Endothelial cell of umbilical vein (primary cell): ENCODE measurements at regions not wholly inside any gene's neighbourhood (a gene's known extent, or its start where the extent isn't known, plus 50 kb on each side); places are given as distances from the start of the nearest gene placed in this dataset.

Experiments
- BruUV-seq: library from RNA; stranded (reverse); fragments of 400-500 nt; replicated peaks from 2 replicates; lab custom pipeline; 2021; lab: Mats Ljungman, UMichigan
- CTCF ChIA-PET: fragments of 300-600, 350-600 bp; sonication (Branson Sonifier 250); formaldehyde crosslinking; loops from one replicate; lab custom pipeline; 2021; ENCODE audit warnings: antibody characterized with exemption, inconsistent platforms; lab: Charles Lee
- POLR2A ChIA-PET: fragments of 300-600, 350-600 bp; sonication (Branson Sonifier 250); formaldehyde crosslinking; loops from one replicate; lab custom pipeline; 2021; ENCODE audit warnings: antibody characterized with exemption, inconsistent platforms; lab: Charles Lee
- DNase-seq: peaks from one replicate; pipeline ENCODE4 v3.0.0-alpha.2; 2011; ENCODE audit warnings: low read depth, low spot score
- FAIRE-seq: peaks from 2 replicates; lab custom pipeline; 2011; peaks lifted over from hg19 to GRCh38; lab: Jason Lieb, UNC
- H2AFZ ChIP-seq: 2 replicates; pipeline ENCODE4 v1.6.0; 2012; ENCODE audit warnings: low read depth, low read length, control low read depth, inconsistent platforms
- H3K27ac ChIP-seq: 2 replicates; pipeline ENCODE4 v1.5.1; 2011; ENCODE audit warnings: low read depth, mild to moderate bottlenecking, control low read depth, low read length, moderate library complexity; ENCODE audit not compliant: insufficient read depth
- H3K27me3 ChIP-seq, 2 experiments: 2 replicates each; pipeline versions ENCODE4 v1.6.0 to v1.6.1; 2011; ENCODE audit warnings: low read length in 2 of 2, mixed read lengths in 1 of 2; ENCODE audit not compliant: control insufficient read depth in 2 of 2, insufficient read depth in 2 of 2
- H3K36me3 ChIP-seq, 2 experiments: 2 replicates in 1 of 2; 3 replicates in 1 of 2; pipeline ENCODE4 v1.5.1; 2011; ENCODE audit warnings: low read length in 2 of 2, mild to moderate bottlenecking in 1 of 2, moderate library complexity in 1 of 2; ENCODE audit not compliant: control insufficient read depth in 2 of 2, insufficient read depth in 2 of 2; ENCODE audit errors: extremely low read depth in 1 of 2
- H3K4me1 ChIP-seq: 3 replicates; pipeline ENCODE4 v1.5.1; 2011; ENCODE audit warnings: mild to moderate bottlenecking, low read length; ENCODE audit not compliant: control insufficient read depth, insufficient read depth; ENCODE audit errors: extremely low read depth
- H3K4me2 ChIP-seq: 2 replicates; pipeline ENCODE4 v1.6.1; 2011; ENCODE audit warnings: low read length, control low read depth, mixed read lengths; ENCODE audit not compliant: insufficient read depth
- H3K4me3 ChIP-seq, 3 experiments: fragments of 200-600 bp in 1 of 3; sonication (generic), shearing (Covaris generic) in 1 of 3; replicated peaks in 1 of 3; 2 replicates each; pipeline ENCODE4 v1.5.1; 2011 to 2016; ENCODE audit warnings: control low read depth in 3 of 3, low read length in 3 of 3, mild to moderate bottlenecking in 2 of 3, inconsistent platforms in 1 of 3, low read depth in 1 of 3, moderate library complexity in 1 of 3; ENCODE audit not compliant: insufficient read depth in 1 of 3
- H3K79me2 ChIP-seq: 2 replicates; pipeline ENCODE4 v1.6.0; 2012; ENCODE audit warnings: low read length, inconsistent platforms; ENCODE audit not compliant: control insufficient read depth, insufficient read depth
- H3K9ac ChIP-seq: replicated peaks from 2 replicates; pipeline ENCODE3; 2011; ENCODE audit warnings: low read length, control low read depth; ENCODE audit not compliant: insufficient read depth; ENCODE audit errors: extremely low read depth
- H3K9me1 ChIP-seq: replicated peaks from 3 replicates; pipeline ENCODE4 v1.6.0; 2011; ENCODE audit warnings: mild to moderate bottlenecking, low read length; ENCODE audit not compliant: control insufficient read depth, insufficient read depth; ENCODE audit errors: extremely low read depth
- H3K9me3 ChIP-seq: replicated peaks from 2 replicates; pipeline ENCODE4 v1.5.1; 2012; ENCODE audit warnings: low read length, inconsistent platforms; ENCODE audit not compliant: control insufficient read depth, insufficient read depth
- H4K20me1 ChIP-seq: replicated peaks from 2 replicates; pipeline ENCODE3; 2011; ENCODE audit warnings: mild to moderate bottlenecking, low read length; ENCODE audit not compliant: control insufficient read depth, insufficient read depth; ENCODE audit errors: extremely low read depth
- CTCF ChIP-seq, 2 donors: IDR thresholded peaks; 1 replicate in 1 of 2; 2 replicates in 1 of 2; pipeline ENCODE4 v1.5.1; 2011; ENCODE audit warnings: low read length in 2 of 2, mild to moderate bottlenecking in 2 of 2, moderate library complexity in 2 of 2, control low read depth in 1 of 2, inconsistent platforms in 1 of 2, low read depth in 1 of 2; ENCODE audit not compliant: insufficient read depth in 1 of 2; ENCODE audit errors: extremely low read depth in 1 of 2
- EZH2 ChIP-seq: IDR thresholded peaks from 2 replicates; pipeline ENCODE4 v1.6.1; 2012; ENCODE audit warnings: borderline replicate concordance, low read depth, mild to moderate bottlenecking, moderate library complexity, low read length, inconsistent platforms; ENCODE audit not compliant: severe bottlenecking
- FOS ChIP-seq: IDR thresholded peaks from 2 replicates; pipeline ENCODE4 v1.6.1; 2011; ENCODE audit warnings: mild to moderate bottlenecking, low read length, moderate library complexity, borderline replicate concordance; ENCODE audit not compliant: insufficient read depth
- GATA2 ChIP-seq: IDR thresholded peaks from 2 replicates; pipeline ENCODE4 v1.7.0; 2011; ENCODE audit warnings: low read depth, mild to moderate bottlenecking, moderate library complexity, mixed read lengths, low read length; ENCODE audit not compliant: insufficient read length, insufficient read depth
- JUN ChIP-seq: IDR thresholded peaks from 2 replicates; pipeline ENCODE4 v1.6.1; 2011; ENCODE audit warnings: borderline replicate concordance, low read depth; ENCODE audit not compliant: insufficient read length, insufficient read depth
- MAX ChIP-seq: IDR thresholded peaks from 2 replicates; pipeline ENCODE4 v1.6.1; 2011; ENCODE audit not compliant: insufficient read depth, insufficient read length
- MYC ChIP-seq: IDR thresholded peaks from one replicate; pipeline ENCODE4 v1.6.1; 2011; ENCODE audit warnings: mild to moderate bottlenecking, low read depth, low read length
- POLR2AphosphoS5 ChIP-seq: IDR thresholded peaks from 2 replicates; pipeline ENCODE4 v1.6.1; 2012; ENCODE audit warnings: low read depth, mild to moderate bottlenecking, control low read depth, low read length, moderate library complexity; ENCODE audit not compliant: insufficient read depth
- dilution Hi-C: fragments of 300-500 bp; cut with MboI; formaldehyde crosslinking; loops from one replicate; pipeline ENCODE4 v1.15.0; 2019; ENCODE audit warnings: low sequenced_read_pairs; ENCODE audit not compliant: extremely low pct_ligation_motif_present
- intact Hi-C: fragments of 100-400 bp; cut with micrococcal nuclease; formaldehyde crosslinking; loops from one replicate; pipeline ENCODE4 v1.10.0; 2022

GRCh38 chr22:47786650-47787290 lies 1024.3 kb downstream of the TBC1D22A start:
- Histone ChIP-seq H3K4me2 (no peak overlapping the region), H3K36me3 (no peaks in the 10 kb centered on the region), H3K4me3 (no peak overlapping the region), H2AFZ (no peak overlapping the region), H3K27ac (no peak overlapping the region), H3K9ac (no peak overlapping the region), H3K9me3 (peaks cover 4% of the 10 kb centered on the region), H3K79me2 (no peaks in the 10 kb centered on the region), H3K4me1 (no peaks in the 10 kb centered on the region), H4K20me1 (no peaks in the 10 kb centered on the region), H3K27me3 (no peaks in the 10 kb centered on the region), H3K9me1 (no peaks in the 10 kb centered on the region)
- ChIA-PET CTCF (no interaction called here), POLR2A (no interaction called here)
- intact Hi-C loops (no loop called here), dilution Hi-C loops (no loop called here)
- no TSS peak for BruUV-seq
- TF ChIP-seq MAX (no peak), EZH2 (no peak), FOS (no peak)
- FAIRE-seq, result no peak
- no peak for DNase-seq

GRCh38 chr22:47784991-47785390 lies 1022.5 kb downstream of the TBC1D22A start:
- H3K27ac ChIP-seq, result no peak overlapping the region
- H3K36me3 ChIP-seq, result no peaks in the 10 kb centered on the region
- CTCF ChIA-PET, result no interaction called here
- H3K9me3 ChIP-seq, result peaks cover 4% of the 10 kb centered on the region
- H2AFZ ChIP-seq, result no peak overlapping the region
- no peak for DNase-seq
- H3K27me3 ChIP-seq, result no peaks in the 10 kb centered on the region
- no peaks in the 10 kb centered on the region for H3K4me1 ChIP-seq
- no peaks in the 10 kb centered on the region for H3K79me2 ChIP-seq
- no peaks in the 10 kb centered on the region for H4K20me1 ChIP-seq
- dilution Hi-C loops (no loop called here), intact Hi-C loops (no loop called here)
- H3K4me3 ChIP-seq, result no peak overlapping the region
- no peak overlapping the region for H3K9ac ChIP-seq
- no peak overlapping the region for H3K4me2 ChIP-seq
- no peak for TF ChIP-seq MYC
- TF ChIP-seq GATA2, result no peak
- TF ChIP-seq POLR2AphosphoS5, result no peak
- TF ChIP-seq FOS, result no peak
- TF ChIP-seq EZH2, result no peak
- no peak for TF ChIP-seq CTCF (IDR thresholded peaks at IDR 0.05; ENCODE audit: extremely low read depth in 1 of 2, insufficient read depth in 1 of 2, low read depth in 1 of 2, low read length in 2 of 2)
- TF ChIP-seq JUN, result no peak
- FAIRE-seq, result no peak
- no TSS peak for BruUV-seq
- H3K9me1 ChIP-seq, result no peaks in the 10 kb centered on the region
- POLR2A ChIA-PET, result no interaction called here
